Nephron progenitor cell (in vitro differentiated cells): ENCODE measurements at regions not wholly inside any gene's neighbourhood (a gene's known extent, or its start where the extent isn't known, plus 50 kb on each side); places are given as distances from the start of the nearest gene placed in this dataset.
"Not testable (repeated sequence)": the region's sequence is repeated elsewhere in the genome, so short reads cannot be mapped to it uniquely, and the experiment has no call there.

Experiments used
- DNase-seq: peaks from one replicate; pipeline ENCODE4 v3.0.0; 2021
- H3K27ac Mint-ChIP-seq: 2 replicates; pipeline ENCODE4 v1.8.0; 2021; ENCODE audit warnings: mild to moderate bottlenecking, moderate library complexity, mixed read lengths
- H3K27me3 Mint-ChIP-seq: 2 replicates; pipeline ENCODE4 v1.8.0; 2021; ENCODE audit warnings: mild to moderate bottlenecking, low read depth, mixed read lengths; ENCODE audit not compliant: poor library complexity
- H3K36me3 Mint-ChIP-seq: 2 replicates; pipeline ENCODE4 v1.8.0; 2021; ENCODE audit warnings: low read depth, mixed read lengths
- H3K4me1 Mint-ChIP-seq: 2 replicates; pipeline ENCODE4 v1.8.0; 2021; ENCODE audit warnings: mixed read lengths
- H3K4me3 Mint-ChIP-seq: 2 replicates; pipeline ENCODE4 v1.8.0; 2021; ENCODE audit warnings: mild to moderate bottlenecking, moderate library complexity, mixed read lengths
- H3K9me3 Mint-ChIP-seq: 2 replicates; pipeline ENCODE4 v1.8.0; 2021; ENCODE audit warnings: mild to moderate bottlenecking, moderate library complexity, mixed read lengths
- TF ChIP-seq, protein P1 (sequence below): fragments of 200-600 bp; sonication (generic); IDR thresholded peaks from 2 replicates; pipeline ENCODE4 v1.5.0; 2021; ENCODE audit warnings: antibody characterized with exemption

- H3K4me1 Mint-ChIP-seq = peaks cover 16% of the 10 kb centered on the region
- H3K27ac Mint-ChIP-seq = no peak overlapping the region
- TF ChIP-seq, protein P1, sequence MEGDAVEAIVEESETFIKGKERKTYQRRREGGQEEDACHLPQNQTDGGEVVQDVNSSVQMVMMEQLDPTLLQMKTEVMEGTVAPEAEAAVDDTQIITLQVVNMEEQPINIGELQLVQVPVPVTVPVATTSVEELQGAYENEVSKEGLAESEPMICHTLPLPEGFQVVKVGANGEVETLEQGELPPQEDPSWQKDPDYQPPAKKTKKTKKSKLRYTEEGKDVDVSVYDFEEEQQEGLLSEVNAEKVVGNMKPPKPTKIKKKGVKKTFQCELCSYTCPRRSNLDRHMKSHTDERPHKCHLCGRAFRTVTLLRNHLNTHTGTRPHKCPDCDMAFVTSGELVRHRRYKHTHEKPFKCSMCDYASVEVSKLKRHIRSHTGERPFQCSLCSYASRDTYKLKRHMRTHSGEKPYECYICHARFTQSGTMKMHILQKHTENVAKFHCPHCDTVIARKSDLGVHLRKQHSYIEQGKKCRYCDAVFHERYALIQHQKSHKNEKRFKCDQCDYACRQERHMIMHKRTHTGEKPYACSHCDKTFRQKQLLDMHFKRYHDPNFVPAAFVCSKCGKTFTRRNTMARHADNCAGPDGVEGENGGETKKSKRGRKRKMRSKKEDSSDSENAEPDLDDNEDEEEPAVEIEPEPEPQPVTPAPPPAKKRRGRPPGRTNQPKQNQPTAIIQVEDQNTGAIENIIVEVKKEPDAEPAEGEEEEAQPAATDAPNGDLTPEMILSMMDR = no peak
- DNase-seq = no peak
- peaks cover 9% of the 10 kb centered on the region for H3K36me3 Mint-ChIP-seq
- H3K27me3 Mint-ChIP-seq = peaks cover 2% of the 10 kb centered on the region
- no peak overlapping the region for H3K4me3 Mint-ChIP-seq
- peaks cover 26% of the 10 kb centered on the region for H3K9me3 Mint-ChIP-seq
Measured at GRCh38 chr14:21795456-21795855, 121.8 kb upstream of the OR4E1 start.

DNA sequence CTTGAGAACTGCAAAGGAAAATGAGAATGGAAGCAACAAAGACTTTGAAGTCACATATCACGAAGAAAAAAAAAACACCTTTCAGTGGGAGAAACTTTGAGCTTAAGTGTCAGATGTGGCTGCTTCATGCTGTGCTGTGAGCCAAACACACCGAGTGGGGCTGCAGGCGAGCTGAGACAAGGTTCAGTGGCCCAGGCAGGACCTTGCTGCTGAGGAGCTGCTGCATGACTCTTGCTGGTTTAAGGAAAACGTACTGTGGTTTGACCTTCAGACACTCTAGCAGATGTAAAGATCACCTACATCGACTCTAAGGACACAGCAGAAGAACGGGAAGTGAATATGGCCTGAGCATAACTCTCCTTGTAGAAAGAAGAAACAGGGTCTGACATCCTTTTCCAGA is 118.1 kb upstream of the OR4E1 start:
- Mint-ChIP-seq H3K4me1 (peaks cover 16% of the 10 kb centered on the region), H3K27me3 (peaks cover 7% of the 10 kb centered on the region), H3K27ac (no peak overlapping the region), H3K4me3 (no peak overlapping the region), H3K9me3 (peaks cover 27% of the 10 kb centered on the region), H3K36me3 (peaks cover 9% of the 10 kb centered on the region)
- no peak for DNase-seq
- TF ChIP-seq, protein P1 = no peak

DNA sequence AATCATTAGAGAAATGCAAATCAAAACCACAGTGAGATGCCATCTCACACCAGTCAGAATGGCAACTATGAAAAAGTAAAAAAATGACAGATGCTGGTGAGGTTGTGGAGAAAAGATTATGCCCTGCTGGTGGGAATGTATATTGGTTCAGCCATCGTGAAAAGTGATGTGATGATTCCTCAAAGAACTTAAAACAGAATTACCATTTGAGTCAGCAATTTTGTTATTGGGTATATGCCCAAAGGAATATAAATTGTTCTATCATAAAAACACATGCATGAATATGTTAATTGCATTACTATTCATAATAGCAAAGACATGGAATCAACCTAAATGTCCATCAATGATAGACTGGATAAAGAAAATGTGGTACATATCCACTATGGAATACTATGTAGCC is 115.1 kb upstream of the OR4E1 start:
- H3K27me3 Mint-ChIP-seq, DNase-seq, H3K4me3 Mint-ChIP-seq, H3K9me3 Mint-ChIP-seq, H3K27ac Mint-ChIP-seq, H3K36me3 Mint-ChIP-seq, H3K4me1 Mint-ChIP-seq: not testable (repeated sequence)

GRCh38 chr14:21787242-21787641 is 113.6 kb upstream of the OR4E1 start:
- H3K27me3 Mint-ChIP-seq, H3K4me3 Mint-ChIP-seq, H3K27ac Mint-ChIP-seq, H3K9me3 Mint-ChIP-seq, DNase-seq, H3K36me3 Mint-ChIP-seq, H3K4me1 Mint-ChIP-seq: not testable (repeated sequence)

DNA sequence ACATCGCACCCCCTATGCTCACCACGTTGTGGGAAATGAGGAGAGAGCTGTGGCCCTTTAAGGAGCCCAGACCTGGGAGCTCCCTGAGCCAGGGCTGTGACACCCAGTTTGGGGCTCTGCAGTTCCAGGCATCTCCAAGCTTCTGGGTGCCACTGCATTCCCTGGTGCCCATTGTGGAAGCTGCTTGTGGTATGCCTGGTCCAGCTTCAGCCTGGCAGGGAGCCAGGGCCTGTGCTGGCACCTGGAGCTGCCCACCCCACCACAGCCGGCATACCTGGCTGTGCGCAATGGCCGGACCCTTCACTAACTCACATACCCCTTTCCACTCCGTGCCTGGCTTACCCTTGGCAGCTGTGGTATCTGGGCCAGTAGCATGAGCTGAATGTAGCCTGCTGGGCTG is 107.9 kb upstream of the OR4E1 start:
- H3K27ac Mint-ChIP-seq = no peak overlapping the region
- H3K4me1 Mint-ChIP-seq = peaks cover 17% of the 10 kb centered on the region
- TF ChIP-seq, protein P1 = no peak
- peaks cover 12% of the 10 kb centered on the region for H3K9me3 Mint-ChIP-seq
- no peak for DNase-seq
- no peaks in the 10 kb centered on the region for H3K36me3 Mint-ChIP-seq
- no peak overlapping the region for H3K4me3 Mint-ChIP-seq
- H3K27me3 Mint-ChIP-seq = peaks cover 3% of the 10 kb centered on the region

- no peak overlapping the region for H3K4me3 Mint-ChIP-seq
- DNase-seq = no peak
- TF ChIP-seq, protein P1 = no peak
- H3K36me3 Mint-ChIP-seq = no peaks in the 10 kb centered on the region
- H3K27ac Mint-ChIP-seq = no peak overlapping the region
- peaks cover 3% of the 10 kb centered on the region for H3K27me3 Mint-ChIP-seq
- H3K9me3 Mint-ChIP-seq = peaks cover 12% of the 10 kb centered on the region
- H3K4me1 Mint-ChIP-seq = peaks cover 18% of the 10 kb centered on the region
Measured at GRCh38 chr14:21780429-21781084, 106.9 kb upstream of the OR4E1 start.

DNA sequence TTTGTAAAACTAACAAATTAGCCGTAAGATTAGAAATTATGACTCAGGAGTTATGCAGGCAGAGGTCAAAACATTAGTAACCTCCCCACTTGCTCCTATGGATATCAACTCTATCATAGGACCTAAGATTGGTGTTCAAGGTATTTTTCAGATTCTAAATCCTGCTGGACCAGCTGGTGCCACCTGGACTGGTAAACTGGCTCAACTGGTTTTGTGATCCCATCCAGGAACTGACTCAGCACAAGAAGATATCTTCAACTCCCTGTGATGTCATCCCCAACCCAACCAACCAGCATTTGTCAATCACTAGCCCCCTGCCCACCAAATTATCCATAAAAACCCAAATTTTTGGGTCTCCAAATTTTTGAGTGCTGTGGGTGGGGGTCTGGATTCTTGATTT is 98.1 kb upstream of the OR4E1 start:
- TF ChIP-seq, protein P1 = no peak
- Mint-ChIP-seq H3K4me1 (peaks cover 14% of the 10 kb centered on the region), H3K27ac (no peak overlapping the region), H3K9me3 (no peaks in the 10 kb centered on the region), H3K27me3 (peaks cover 12% of the 10 kb centered on the region), H3K36me3 (no peaks in the 10 kb centered on the region), H3K4me3 (no peak overlapping the region)
- no peak for DNase-seq
